Prostate gland (tissue), 2 donors: ENCODE measurements at regions not wholly inside any gene's neighbourhood (a gene's known extent, or its start where the extent isn't known, plus 50 kb on each side); places are given as distances from the start of the nearest gene placed in this dataset.

Source experiments
- DNase-seq: peaks from one replicate; pipeline ENCODE4 v3.0.0-alpha.2; 2019; ENCODE audit warnings: low spot score
- H3K27ac ChIP-seq, 2 donors: fragments of 200-600 bp; sonication (generic); 2 replicates each; pipeline ENCODE4 v1.5.1; 2017 to 2019
- H3K27me3 ChIP-seq: fragments of 200-600 bp; sonication (generic); replicated peaks from 2 replicates; pipeline ENCODE4 v1.5.1; 2019; ENCODE audit not compliant: insufficient read depth
- H3K36me3 ChIP-seq, 2 donors: fragments of 200-600 bp; sonication (generic); 1 replicate in 1 of 2; 2 replicates in 1 of 2; pipeline versions ENCODE4 v1.5.1 to v1.8.1; 2017 to 2019
- H3K4me1 ChIP-seq: fragments of 200-600 bp; sonication (generic); replicated peaks from 2 replicates; pipeline ENCODE4 v1.5.1; 2019
- H3K4me3 ChIP-seq, 2 donors: fragments of 200-600 bp; sonication (generic); 2 replicates each; pipeline ENCODE4 v1.5.1; 2017 to 2019
- H3K9me3 ChIP-seq: fragments of 200-600 bp; sonication (generic); 2 replicates; pipeline ENCODE4 v1.5.1; 2017
- CTCF ChIP-seq, 4 experiments: fragments of 200-600 bp in 2 of 4; fragments of 450-650 bp in 2 of 4; sonication (generic) in 2 of 4; IDR thresholded peaks; 1 replicate in 3 of 4; 2 replicates in 1 of 4; pipeline ENCODE4 v1.5.1; 2016 to 2019; ENCODE audit warnings: antibody characterized with exemption in 4 of 4, mild to moderate bottlenecking in 2 of 4, moderate library complexity in 2 of 4
- POLR2A ChIP-seq: fragments of 450-650 bp; IDR thresholded peaks from one replicate; pipeline ENCODE4 v1.6.1; 2016; ENCODE audit warnings: antibody characterized with exemption, mild to moderate bottlenecking
- POLR2AphosphoS5 ChIP-seq: sonication (generic); formaldehyde crosslinking; IDR thresholded peaks from one replicate; pipeline ENCODE4 v1.6.1; 2017; ENCODE audit warnings: antibody characterized with exemption
- WGBS: methylation state at CpG from one replicate; pipeline ENCODE4 v1.1.5; 2018; 5-methylcytosine and 5-hydroxymethylcytosine counted together
- intact Hi-C: fragments of 100-400 bp; cut with DNase I; formaldehyde crosslinking; loops from one replicate; pipeline ENCODE4 v1.14.2; 2022

GRCh38 chr5:143582869-143583268 is 179.4 kb upstream of the NR3C1 start:
- DNase-seq = no peak
- 78% methylated on average over 5 of the region's 5 CpGs for WGBS
- TF ChIP-seq CTCF (IDR thresholded peaks at IDR 0.05) (no peak), POLR2AphosphoS5 (no peak), POLR2A (no peak)
- Histone ChIP-seq H3K36me3 (no peaks in the 10 kb centered on the region), H3K4me3 (no peak overlapping the region), H3K4me1 (no peaks in the 10 kb centered on the region), H3K27ac (no peak overlapping the region), H3K27me3 (no peaks in the 10 kb centered on the region), H3K9me3 (no peaks in the 10 kb centered on the region)
- intact Hi-C loops = no loop called here

GRCh38 chr5:143582176-143582575 is 178.7 kb upstream of the NR3C1 start:
- TF ChIP-seq POLR2AphosphoS5 (no peak), CTCF (IDR thresholded peaks at IDR 0.05) (no peak), POLR2A (no peak)
- 57% methylated on average over 4 of the region's 4 CpGs for WGBS
- Histone ChIP-seq H3K4me1 (no peaks in the 10 kb centered on the region), H3K27me3 (no peaks in the 10 kb centered on the region), H3K4me3 (no peak overlapping the region), H3K36me3 (no peaks in the 10 kb centered on the region), H3K27ac (no peak overlapping the region), H3K9me3 (no peaks in the 10 kb centered on the region)
- DNase-seq = no peak
- intact Hi-C loops = no loop called here

GRCh38 chr5:143581649-143582048 is 178.2 kb upstream of the NR3C1 start:
- no peaks in the 10 kb centered on the region for H3K9me3 ChIP-seq
- DNase-seq = no peak
- H3K4me3 ChIP-seq = no peak overlapping the region
- no peak overlapping the region for H3K27ac ChIP-seq
- H3K27me3 ChIP-seq = no peaks in the 10 kb centered on the region
- H3K36me3 ChIP-seq = no peaks in the 10 kb centered on the region
- 86% methylated on average over 2 of the region's 2 CpGs for WGBS
- no peaks in the 10 kb centered on the region for H3K4me1 ChIP-seq
- no peak for TF ChIP-seq CTCF (IDR thresholded peaks at IDR 0.05)
- intact Hi-C loops = no loop called here

- no peak for TF ChIP-seq CTCF (IDR thresholded peaks at IDR 0.05)
- TF ChIP-seq POLR2AphosphoS5 = no peak
- TF ChIP-seq POLR2A = no peak
These were observed 177.7 kb upstream of the NR3C1 start for GRCh38 chr5:143581147-143581546.

GRCh38 chr5:143576711-143577484 is 173.4 kb upstream of the NR3C1 start:
- H3K27ac ChIP-seq = no peak overlapping the region

More at GRCh38 chr5:143581147-143581546, 177.7 kb upstream of the NR3C1 start:
- 95% methylated on average over 3 of the region's 3 CpGs for WGBS
- no peaks in the 10 kb centered on the region for H3K9me3 ChIP-seq
- no peaks in the 10 kb centered on the region for H3K27me3 ChIP-seq
- intact Hi-C loops = no loop called here
- no peaks in the 10 kb centered on the region for H3K36me3 ChIP-seq
- H3K4me1 ChIP-seq = no peaks in the 10 kb centered on the region
- DNase-seq = no peak
- H3K27ac ChIP-seq = no peak overlapping the region
- H3K4me3 ChIP-seq = no peak overlapping the region

More at GRCh38 chr5:143576711-143577484, 173.4 kb upstream of the NR3C1 start:
- H3K36me3 ChIP-seq = no peaks in the 10 kb centered on the region
- no peak for DNase-seq
- no peaks in the 10 kb centered on the region for H3K4me1 ChIP-seq
- TF ChIP-seq POLR2AphosphoS5 (no peak), CTCF (IDR thresholded peaks at IDR 0.05) (no peak), POLR2A (no peak)
- no peak overlapping the region for H3K4me3 ChIP-seq
- no peaks in the 10 kb centered on the region for H3K27me3 ChIP-seq
- no peaks in the 10 kb centered on the region for H3K9me3 ChIP-seq
- intact Hi-C loops = no loop called here
- 61% methylated on average over 2 of the region's 2 CpGs for WGBS
